Fibroblast of peridontal ligament (primary cell): ENCODE measurements at regions not wholly inside any gene's neighbourhood (a gene's known extent, or its start where the extent isn't known, plus 50 kb on each side); places are given as distances from the start of the nearest gene placed in this dataset.
A peak's percentile ranks its signal among the peaks of the same experiment; 100 is the strongest.

Experiments used
- DNase-seq: peaks from one replicate; pipeline ENCODE4 v3.0.0-alpha.2; 2010; ENCODE audit errors: extremely low read depth

- DNase-seq, result no peak
These were observed 50.3 kb upstream of the CBFA2T3 start for GRCh38 chr16:89027281-89027680.

- DNase-seq, result no peak
These were observed 55.0 kb upstream of the CBFA2T3 start for GRCh38 chr16:89031715-89032659.

- DNase-seq, result no peak
These were observed 56.3 kb upstream of the CBFA2T3 start for GRCh38 chr16:89033304-89033703.

DNA sequence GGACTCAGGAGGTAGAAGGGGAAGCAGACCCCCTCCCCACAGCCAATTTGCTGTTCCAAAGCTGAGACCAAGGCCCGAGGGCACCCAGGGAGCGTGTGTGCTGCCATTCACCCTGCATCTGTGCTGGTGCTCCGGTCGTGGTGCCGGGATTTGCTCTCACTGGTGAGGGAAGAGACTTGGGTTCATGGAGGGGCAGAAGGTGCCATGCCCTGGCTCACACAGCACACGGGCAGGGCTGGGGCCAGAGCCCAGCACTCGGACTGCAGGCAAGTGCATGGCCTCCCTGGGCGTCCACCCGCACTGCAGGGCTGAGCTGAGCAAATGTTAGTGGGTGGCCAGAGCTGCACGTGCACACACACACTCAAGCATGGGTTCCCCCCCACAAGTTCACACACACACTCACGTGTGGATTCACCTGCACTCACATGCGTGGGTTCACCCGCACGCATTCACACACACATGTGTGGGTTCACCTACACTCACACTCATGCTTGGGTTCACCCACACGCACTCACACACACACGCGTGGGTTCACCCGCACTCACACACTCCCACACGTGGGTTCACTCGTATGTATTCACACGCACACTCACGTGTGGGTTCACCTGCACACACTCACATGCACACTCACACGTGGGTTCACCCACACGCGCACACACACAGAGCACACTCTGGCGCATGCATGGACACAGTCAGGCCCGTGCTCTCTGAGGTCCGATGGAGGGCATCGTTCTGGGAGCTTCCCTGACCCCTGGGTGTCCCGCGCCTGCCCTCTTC, 57.0 kb upstream of the CBFA2T3 start:
- DNase-seq, result no peak

DNA sequence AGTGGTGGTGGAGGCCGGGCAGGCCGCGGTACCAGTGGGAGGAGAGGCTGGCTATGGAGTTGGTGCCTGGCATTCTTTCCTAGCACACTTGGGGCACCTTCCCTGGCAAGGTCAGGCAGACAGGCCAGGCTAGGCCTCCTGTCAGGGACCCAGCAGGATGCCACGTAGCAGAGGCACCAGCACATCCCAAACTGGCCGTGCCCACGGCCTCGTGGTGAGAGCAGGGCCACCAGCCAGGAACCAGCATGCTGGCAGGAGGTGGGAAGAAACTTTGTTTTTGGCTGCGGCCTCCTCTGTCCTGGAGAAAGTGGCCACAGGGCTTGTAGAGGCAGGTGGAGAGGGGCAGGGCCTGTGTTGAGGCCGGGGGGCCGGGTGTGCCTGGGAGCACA, 57.6 kb upstream of the CBFA2T3 start:
- no peak for DNase-seq

DNA sequence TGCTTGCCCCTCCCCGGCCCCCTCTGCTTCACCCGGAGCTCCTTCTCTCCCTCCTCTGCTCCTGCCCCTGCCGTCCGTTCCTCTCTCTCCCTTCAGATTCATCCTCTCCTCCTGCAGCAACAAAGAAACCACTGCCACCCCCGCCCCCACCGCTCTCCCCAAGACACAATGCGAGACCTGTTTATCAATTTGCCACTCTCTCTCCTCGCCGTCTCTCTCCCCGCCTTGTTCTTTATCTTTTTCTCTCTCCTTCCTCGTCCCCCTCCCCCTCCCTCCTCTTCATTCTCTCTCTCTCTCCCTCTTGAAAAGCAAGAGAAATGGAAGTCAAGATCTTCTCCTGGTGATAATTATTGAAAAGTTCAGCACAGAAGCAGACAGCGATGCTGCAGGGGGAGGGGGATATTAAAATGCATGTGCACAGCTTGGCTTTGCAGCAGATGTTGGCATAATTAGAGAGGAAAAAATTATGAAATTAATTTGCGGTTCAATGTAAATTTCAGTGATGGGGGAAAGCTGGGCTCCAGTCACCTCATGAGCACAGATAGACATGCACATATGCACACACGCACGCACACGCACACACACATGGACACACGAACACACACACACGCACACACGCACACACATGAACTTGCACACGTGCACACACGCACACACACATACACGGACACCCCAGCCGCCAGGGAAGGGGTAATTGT, 58.1 kb upstream of the CBFA2T3 start:
- no peak for DNase-seq

GRCh38 chr16:89035669-89036570, 57.7 kb upstream of the ACSF3 start:
- no peak for DNase-seq

- no peak for DNase-seq
These were observed 56.9 kb upstream of the ACSF3 start for GRCh38 chr16:89036776-89037175.

GRCh38 chr16:89037261-89038152, 56.1 kb upstream of the ACSF3 start:
- peak; percentile 21 for DNase-seq

GRCh38 chr16:89038221-89038721, 55.4 kb upstream of the ACSF3 start:
- no peak for DNase-seq

DNA sequence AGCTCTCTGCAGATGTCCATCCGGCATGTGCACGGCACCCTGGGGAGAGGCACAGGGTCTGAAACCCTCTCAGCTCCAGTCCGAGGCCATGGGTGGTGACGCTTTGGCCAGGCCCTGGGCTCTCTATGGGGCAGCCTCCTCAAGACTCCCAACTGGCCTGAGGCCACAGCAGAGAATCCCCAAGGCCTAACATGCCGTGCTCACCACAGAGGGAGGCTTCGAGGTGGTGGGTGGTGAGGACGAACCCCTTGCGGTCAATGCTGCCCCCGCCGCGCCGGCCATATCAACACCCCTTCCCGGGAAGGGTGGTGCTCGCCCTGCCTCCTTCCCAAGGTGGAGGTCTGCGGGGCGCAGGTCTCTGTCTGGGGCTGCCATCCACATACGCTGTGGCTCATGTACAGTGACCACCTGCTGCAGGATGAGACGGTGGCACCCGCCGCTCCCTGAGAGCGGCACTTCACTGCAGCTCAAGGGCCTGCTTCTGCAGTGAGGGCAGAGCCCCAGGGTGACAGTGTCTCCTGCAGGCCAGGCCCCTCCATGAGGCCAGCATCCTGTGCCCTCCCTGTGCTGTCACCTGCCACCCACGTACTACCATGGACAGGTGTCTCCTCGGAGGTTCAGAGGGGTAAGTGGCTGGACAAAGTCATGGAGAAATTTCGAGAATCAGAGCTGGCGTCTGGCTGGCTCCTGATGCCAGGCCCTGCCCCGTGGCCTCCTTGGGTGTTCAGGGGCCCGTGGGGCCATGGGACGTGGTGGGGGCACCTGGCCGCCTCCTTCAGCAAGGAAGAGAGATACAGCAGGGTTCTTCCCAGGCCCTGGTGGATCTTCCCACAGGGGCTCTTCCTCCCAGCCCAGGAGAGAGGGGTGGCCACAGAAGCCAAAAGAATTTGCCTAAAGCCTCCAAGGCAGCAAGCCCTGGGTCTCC, 54.6 kb upstream of the ACSF3 start:
- no peak for DNase-seq

DNA sequence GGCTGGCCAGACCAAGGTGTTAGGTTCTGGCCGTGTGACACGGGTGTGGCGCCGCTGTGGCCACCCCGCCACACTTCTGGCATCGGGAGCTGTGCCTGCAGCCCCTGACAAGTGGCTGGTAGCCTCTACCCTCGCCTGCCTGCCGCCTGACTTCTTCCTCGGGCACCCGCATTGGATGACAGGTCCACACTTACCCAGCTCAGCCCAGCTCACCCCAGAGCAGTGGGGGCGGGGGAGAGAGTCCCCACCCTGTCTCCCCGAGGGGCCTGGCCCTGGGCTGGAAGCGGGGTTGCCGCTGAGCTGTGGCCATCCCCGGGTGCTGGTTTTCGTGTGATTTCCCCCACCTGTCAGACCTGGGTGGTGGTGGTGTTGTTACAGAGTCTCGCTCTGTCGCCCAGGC, 53.9 kb upstream of the ACSF3 start:
- no peak for DNase-seq

DNA sequence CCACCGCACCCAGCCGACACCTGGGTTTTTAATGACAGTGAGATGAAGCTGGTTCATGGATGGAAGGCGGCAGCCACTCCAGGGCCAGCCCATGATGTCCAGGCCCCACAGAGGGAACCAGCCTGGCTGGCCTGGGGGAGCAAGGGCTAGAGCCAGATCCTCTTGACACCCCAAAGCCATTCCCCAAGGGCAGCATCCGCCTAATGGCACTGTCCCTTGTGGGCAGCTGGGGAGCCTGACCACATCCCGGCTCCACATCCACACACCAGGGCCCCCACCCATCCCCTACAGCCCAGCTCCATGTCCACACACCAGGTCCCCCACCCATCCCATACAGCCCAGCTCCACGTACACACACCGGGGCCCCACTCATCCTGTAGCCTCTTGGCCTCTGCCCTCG, 53.3 kb upstream of the ACSF3 start:
- DNase-seq, result no peak

DNA sequence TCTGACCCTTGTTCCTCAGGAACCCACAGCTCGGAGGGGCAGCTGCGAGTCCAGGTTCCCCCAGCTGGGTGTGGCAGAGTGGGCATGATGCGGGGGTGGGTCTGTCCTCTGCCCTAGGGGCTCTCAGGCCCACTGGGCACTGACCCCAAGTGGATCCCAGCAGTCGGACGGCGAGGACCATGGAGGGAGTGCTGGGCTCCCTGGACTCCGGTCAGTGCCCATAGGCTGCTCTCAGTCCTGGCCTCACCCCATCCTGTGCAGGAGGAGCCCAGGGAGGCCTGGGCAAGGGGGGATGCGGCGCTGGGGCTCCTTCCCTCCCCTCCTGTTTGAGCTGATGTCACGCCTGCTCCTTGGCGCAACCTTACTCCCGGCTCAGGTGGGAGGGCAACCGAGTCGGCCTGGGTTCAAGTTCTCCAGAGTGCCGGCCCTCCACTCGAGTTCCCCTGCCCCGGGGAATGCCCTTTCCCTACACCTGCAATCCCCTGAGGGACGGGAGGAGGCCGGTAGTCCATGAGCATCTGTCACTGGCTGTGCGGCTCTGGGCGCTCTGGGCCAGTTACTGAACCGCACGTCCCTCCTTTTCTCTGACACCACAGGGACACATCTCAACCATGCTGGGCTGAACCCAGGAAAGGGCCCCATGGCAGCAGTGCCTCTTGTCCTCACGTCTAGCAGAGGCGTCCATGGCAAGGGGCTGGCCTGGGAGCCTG, 52.6 kb upstream of the ACSF3 start:
- DNase-seq, result no peak

GRCh38 chr16:89041571-89042481, 51.8 kb upstream of the ACSF3 start:
- DNase-seq, result no peak

DNA sequence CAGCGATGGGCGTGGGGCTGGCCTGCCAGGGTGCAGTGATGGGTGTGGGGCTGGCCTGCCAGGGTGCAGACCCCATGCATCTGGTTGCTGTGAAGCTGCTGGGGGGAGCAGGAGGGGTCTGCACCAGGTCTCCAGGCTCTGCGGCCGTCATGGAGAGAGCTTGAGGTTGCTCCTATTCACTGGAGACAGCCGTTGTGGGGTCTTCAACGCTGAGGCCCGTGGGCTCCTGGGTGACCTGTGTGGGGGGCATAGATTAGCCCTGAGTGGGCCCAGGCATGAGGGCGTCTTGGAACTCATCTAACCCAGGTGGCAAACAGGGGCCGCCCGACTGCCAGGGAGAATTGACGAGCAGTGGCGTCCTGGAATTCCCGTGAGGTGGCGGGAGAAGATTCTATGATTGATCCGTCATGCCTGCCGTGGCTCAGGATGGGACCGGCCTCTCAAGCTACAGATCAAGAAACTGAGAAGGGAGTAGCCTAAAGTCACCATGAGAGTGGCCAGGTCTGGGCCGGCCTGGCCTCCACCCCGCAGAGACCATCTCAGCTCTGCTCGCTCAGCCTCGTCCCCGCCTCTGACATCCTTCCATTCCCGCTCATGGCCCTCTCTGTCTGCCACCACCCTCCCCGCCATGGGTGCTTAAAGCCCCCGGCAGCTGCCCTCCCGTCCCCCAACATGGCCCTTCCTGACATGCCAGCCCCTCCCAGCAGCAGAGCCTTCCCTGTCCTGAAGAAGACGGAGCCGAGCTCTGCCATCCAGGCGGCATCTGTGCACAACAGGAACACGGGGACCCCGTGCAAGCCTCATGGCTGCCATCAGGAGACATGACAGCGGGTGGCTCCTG, 50.7 kb upstream of the ACSF3 start:
- no peak for DNase-seq
